Keratinocyte (primary cell): ENCODE measurements at regions not wholly inside any gene's neighbourhood (a gene's known extent, or its start where the extent isn't known, plus 50 kb on each side); places are given as distances from the start of the nearest gene placed in this dataset.

Source experiments
- DNase-seq: peaks from one replicate; pipeline ENCODE4 v3.0.0-alpha.2; 2011; ENCODE audit warnings: low read depth, missing footprints, low spot score
- FAIRE-seq: peaks from 2 replicates; lab custom pipeline; 2011; peaks lifted over from hg19 to GRCh38; lab: Jason Lieb, UNC
- H2AFZ ChIP-seq: 2 replicates; pipeline ENCODE4 v1.6.0; 2012; ENCODE audit warnings: low read length, control low read depth, inconsistent platforms; ENCODE audit not compliant: control insufficient read depth
- H3K27ac ChIP-seq: 2 replicates; pipeline ENCODE4 v1.5.1; 2011; ENCODE audit warnings: low read length; ENCODE audit not compliant: control insufficient read depth, insufficient read depth
- H3K27me3 ChIP-seq: 3 replicates; pipeline ENCODE4 v1.6.0; 2011; ENCODE audit warnings: low read length; ENCODE audit not compliant: control insufficient read depth, insufficient read depth; ENCODE audit errors: extremely low read depth
- H3K36me3 ChIP-seq, 2 experiments: 2 replicates in 1 of 2; 3 replicates in 1 of 2; pipeline ENCODE4 v1.5.1; 2011; ENCODE audit warnings: low read length in 2 of 2, mild to moderate bottlenecking in 1 of 2; ENCODE audit not compliant: control insufficient read depth in 2 of 2, insufficient read depth in 2 of 2; ENCODE audit errors: extremely low read depth in 1 of 2
- H3K4me1 ChIP-seq: 3 replicates; pipeline ENCODE4 v1.5.1; 2011; ENCODE audit warnings: low read length; ENCODE audit not compliant: control insufficient read depth, insufficient read depth; ENCODE audit errors: extremely low read depth
- H3K4me2 ChIP-seq: 3 replicates; pipeline ENCODE4 v1.6.0; 2011; ENCODE audit warnings: low read depth, low read length; ENCODE audit not compliant: control insufficient read depth, insufficient read depth; ENCODE audit errors: extremely low read depth
- H3K4me3 ChIP-seq, 3 experiments: fragments of 200-600 bp in 1 of 3; sonication (generic) in 1 of 3; 2 replicates in 2 of 3; 3 replicates in 1 of 3; pipeline ENCODE4 v1.5.1; 2011 to 2016; ENCODE audit warnings: low read length in 3 of 3, mild to moderate bottlenecking in 3 of 3, control low read depth in 2 of 3, inconsistent platforms in 1 of 3, low read depth in 1 of 3, mixed read lengths in 1 of 3, mixed run types in 1 of 3, moderate library complexity in 1 of 3; ENCODE audit not compliant: control insufficient read depth in 2 of 3, insufficient read depth in 2 of 3; ENCODE audit errors: extremely low read depth in 1 of 3
- H3K79me2 ChIP-seq: 2 replicates; pipeline ENCODE4 v1.6.0; 2012; ENCODE audit warnings: low read length; ENCODE audit not compliant: control insufficient read depth, insufficient read depth
- H3K9ac ChIP-seq: 3 replicates; pipeline ENCODE4 v1.6.0; 2011; ENCODE audit warnings: low read length; ENCODE audit not compliant: control insufficient read depth, insufficient read depth; ENCODE audit errors: extremely low read depth
- H3K9me1 ChIP-seq: 3 replicates; pipeline ENCODE4 v1.6.0; 2011; ENCODE audit warnings: low read length; ENCODE audit not compliant: control insufficient read depth, insufficient read depth; ENCODE audit errors: extremely low read depth
- H3K9me3 ChIP-seq: 2 replicates; pipeline ENCODE4 v1.5.1; 2012; ENCODE audit warnings: low read depth, low read length; ENCODE audit not compliant: control insufficient read depth
- H4K20me1 ChIP-seq: 3 replicates; pipeline ENCODE4 v1.6.0; 2011; ENCODE audit warnings: low read length; ENCODE audit not compliant: control insufficient read depth, insufficient read depth; ENCODE audit errors: extremely low read depth
- EZH2 ChIP-seq: IDR thresholded peaks from one replicate; pipeline ENCODE4 v1.6.1; 2012; ENCODE audit warnings: inconsistent platforms, mild to moderate bottlenecking, low read length, moderate library complexity
- dilution Hi-C: fragments of 300-500 bp; cut with MboI; formaldehyde crosslinking; loops from one replicate; pipeline ENCODE4 v1.7.0; 2020; ENCODE audit warnings: low sequenced_read_pairs; ENCODE audit not compliant: extremely low pct_ligation_motif_present
- TF ChIP-seq, protein P1 (sequence below), 3 experiments: IDR thresholded peaks in 1 of 3; conservative IDR thresholded peaks in 1 of 3; optimal IDR thresholded peaks in 1 of 3; 2 replicates in 2 of 3; 3 replicates in 1 of 3; pipeline versions ENCODE3 to v1.5.1; 2011; ENCODE audit warnings: low read length in 3 of 3, mild to moderate bottlenecking in 3 of 3, moderate library complexity in 2 of 3, control low read depth in 1 of 3, inconsistent platforms in 1 of 3; ENCODE audit not compliant: insufficient read depth in 2 of 3; ENCODE audit errors: extremely low read depth in 1 of 3

DNA sequence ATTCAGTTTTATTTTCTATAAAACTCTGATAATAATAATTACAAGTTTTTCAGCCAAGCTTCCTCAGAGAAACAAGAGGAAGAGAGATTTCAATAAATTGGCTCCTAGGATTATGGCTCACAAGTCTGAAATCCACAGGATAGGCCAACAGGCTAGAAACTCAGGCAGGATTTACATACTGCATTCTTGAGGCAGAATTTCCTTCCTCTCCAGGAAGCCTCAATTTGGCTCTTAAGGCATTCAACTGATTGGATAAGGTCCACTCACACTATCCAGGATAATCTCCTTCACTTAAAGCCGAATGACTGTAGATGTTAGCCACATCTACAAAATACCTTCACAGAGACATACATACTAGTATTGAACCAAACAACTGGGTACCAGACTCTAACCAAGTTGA lies 120.3 kb upstream of the FAT3 start:
- Histone ChIP-seq H3K9me1 (no peaks in the 10 kb centered on the region), H3K36me3 (no peaks in the 10 kb centered on the region), H3K4me2 (no peak overlapping the region), H2AFZ (no peak overlapping the region), H3K9ac (no peak overlapping the region), H4K20me1 (no peaks in the 10 kb centered on the region), H3K27me3 (no peaks in the 10 kb centered on the region), H3K4me3 (no peak overlapping the region), H3K79me2 (no peaks in the 10 kb centered on the region), H3K4me1 (no peaks in the 10 kb centered on the region), H3K27ac (no peak overlapping the region), H3K9me3 (no peaks in the 10 kb centered on the region)
- TF ChIP-seq EZH2, result no peak
- TF ChIP-seq, protein P1, sequence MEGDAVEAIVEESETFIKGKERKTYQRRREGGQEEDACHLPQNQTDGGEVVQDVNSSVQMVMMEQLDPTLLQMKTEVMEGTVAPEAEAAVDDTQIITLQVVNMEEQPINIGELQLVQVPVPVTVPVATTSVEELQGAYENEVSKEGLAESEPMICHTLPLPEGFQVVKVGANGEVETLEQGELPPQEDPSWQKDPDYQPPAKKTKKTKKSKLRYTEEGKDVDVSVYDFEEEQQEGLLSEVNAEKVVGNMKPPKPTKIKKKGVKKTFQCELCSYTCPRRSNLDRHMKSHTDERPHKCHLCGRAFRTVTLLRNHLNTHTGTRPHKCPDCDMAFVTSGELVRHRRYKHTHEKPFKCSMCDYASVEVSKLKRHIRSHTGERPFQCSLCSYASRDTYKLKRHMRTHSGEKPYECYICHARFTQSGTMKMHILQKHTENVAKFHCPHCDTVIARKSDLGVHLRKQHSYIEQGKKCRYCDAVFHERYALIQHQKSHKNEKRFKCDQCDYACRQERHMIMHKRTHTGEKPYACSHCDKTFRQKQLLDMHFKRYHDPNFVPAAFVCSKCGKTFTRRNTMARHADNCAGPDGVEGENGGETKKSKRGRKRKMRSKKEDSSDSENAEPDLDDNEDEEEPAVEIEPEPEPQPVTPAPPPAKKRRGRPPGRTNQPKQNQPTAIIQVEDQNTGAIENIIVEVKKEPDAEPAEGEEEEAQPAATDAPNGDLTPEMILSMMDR (optimal IDR thresholded peaks at IDR 0.05 in 1 of 3, IDR thresholded peaks at IDR 0.05 in 1 of 3, conservative IDR thresholded peaks at IDR 0.05 in 1 of 3; ENCODE audit: extremely low read depth in 1 of 3, insufficient read depth in 2 of 3, low read length in 3 of 3), result no peak
- FAIRE-seq, result no peak
- dilution Hi-C loops, result no loop called here
- no peak for DNase-seq

DNA sequence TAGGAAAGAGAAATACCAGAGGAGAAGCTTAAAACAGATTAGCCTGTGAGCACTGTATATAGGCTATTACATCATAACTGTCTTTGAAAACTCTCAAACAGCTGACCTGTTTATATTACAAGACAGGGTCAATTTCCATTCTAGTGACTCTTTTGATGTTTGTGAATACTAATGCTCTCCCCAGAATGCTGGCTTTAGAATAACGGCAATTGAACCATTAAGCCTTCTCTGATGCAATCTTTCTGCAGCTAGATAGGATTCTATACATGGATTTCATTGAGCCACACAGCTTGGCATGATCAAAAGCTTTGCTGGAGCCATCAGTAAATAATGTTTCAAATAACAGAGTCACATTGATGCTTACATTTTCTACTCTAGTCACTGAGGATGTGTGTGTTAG lies 122.7 kb upstream of the FAT3 start:
- Histone ChIP-seq H4K20me1 (no peaks in the 10 kb centered on the region), H3K9me3 (no peaks in the 10 kb centered on the region), H3K4me1 (no peaks in the 10 kb centered on the region), H3K4me3 (no peak overlapping the region), H3K27me3 (no peaks in the 10 kb centered on the region), H3K27ac (no peak overlapping the region), H3K9ac (no peak overlapping the region), H3K4me2 (no peak overlapping the region), H3K36me3 (no peaks in the 10 kb centered on the region), H3K9me1 (no peaks in the 10 kb centered on the region), H2AFZ (no peak overlapping the region), H3K79me2 (no peaks in the 10 kb centered on the region)
- no peak for DNase-seq
- FAIRE-seq, result no peak
- TF ChIP-seq EZH2, result no peak
- TF ChIP-seq, protein P1 (optimal IDR thresholded peaks at IDR 0.05 in 1 of 3, IDR thresholded peaks at IDR 0.05 in 1 of 3, conservative IDR thresholded peaks at IDR 0.05 in 1 of 3; ENCODE audit: extremely low read depth in 1 of 3, insufficient read depth in 2 of 3, low read length in 3 of 3), result no peak
- dilution Hi-C loops, result no loop called here
